Activated CD4-positive, alpha-beta T cell treated with anti-CD3 and anti-CD28 coated beads for 48 hours (primary cell): ENCODE measurements at regions not wholly inside any gene's neighbourhood (a gene's known extent, or its start where the extent isn't known, plus 50 kb on each side); places are given as distances from the start of the nearest gene placed in this dataset.

Source experiments
- DNase-seq: peaks from one replicate; pipeline ENCODE4 v3.0.0-alpha.2; 2020

GRCh38 chr10:1846032-1846431 is 108.7 kb upstream of the ADARB2 start:
- DNase-seq = no peak

- no peak for DNase-seq
Measured at GRCh38 chr10:1841759-1842158, 104.4 kb upstream of the ADARB2 start.

GRCh38 chr10:1829712-1830111 is 92.4 kb upstream of the ADARB2 start:
- no peak for DNase-seq

- no peak for DNase-seq
Measured at GRCh38 chr10:1824928-1825327, 87.6 kb upstream of the ADARB2 start.

GRCh38 chr10:1814556-1814955 is 77.2 kb upstream of the ADARB2 start:
- no peak for DNase-seq

- DNase-seq = peak; percentile 11
Measured at GRCh38 chr10:1809139-1809741, 71.9 kb upstream of the ADARB2 start.

- DNase-seq = no peak
Measured at GRCh38 chr10:1807924-1808323, 70.6 kb upstream of the ADARB2 start.

GRCh38 chr10:1807196-1807595 is 69.9 kb upstream of the ADARB2 start:
- DNase-seq = no peak

- DNase-seq = no peak
Measured at GRCh38 chr10:1802413-1802812, 65.1 kb upstream of the ADARB2 start.

- no peak for DNase-seq
Measured at GRCh38 chr10:1788401-1788800, 51.1 kb upstream of the ADARB2 start.
